HG02852 (cell line): ENCODE measurements at regions not wholly inside any gene's neighbourhood (a gene's known extent, or its start where the extent isn't known, plus 50 kb on each side); places are given as distances from the start of the nearest gene placed in this dataset.
"Not testable (repeated sequence)": the region's sequence is repeated elsewhere in the genome, so short reads cannot be mapped to it uniquely, and the experiment has no call there.

Experiments
- ATAC-seq: cut with Tn5 transposase; IDR thresholded peaks from one replicate; pipeline ENCODE4 v1.9.1; 2021; ENCODE audit warnings: mild to moderate bottlenecking, moderate library complexity; ENCODE audit not compliant: unreplicated experiment

DNA sequence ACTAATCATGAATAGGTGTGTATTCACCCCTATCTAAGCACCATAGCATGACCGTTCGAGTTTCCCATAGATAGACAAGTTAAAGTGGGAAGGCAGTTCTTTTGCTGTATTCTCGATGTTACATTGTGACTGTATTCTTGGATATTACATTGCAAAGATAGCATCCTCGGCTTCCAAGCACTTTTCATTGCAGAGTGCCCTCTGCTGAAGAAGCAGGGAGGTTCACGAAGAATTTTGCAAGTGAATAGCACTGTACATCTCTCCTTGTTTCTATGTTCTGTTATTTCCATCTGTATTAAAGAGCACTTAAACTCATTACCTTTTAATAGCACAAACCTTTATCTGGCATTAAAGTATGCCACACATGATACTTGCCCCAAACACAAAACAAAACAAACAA is 426.7 kb upstream of the ARX start:
- ATAC-seq: no peak

DNA sequence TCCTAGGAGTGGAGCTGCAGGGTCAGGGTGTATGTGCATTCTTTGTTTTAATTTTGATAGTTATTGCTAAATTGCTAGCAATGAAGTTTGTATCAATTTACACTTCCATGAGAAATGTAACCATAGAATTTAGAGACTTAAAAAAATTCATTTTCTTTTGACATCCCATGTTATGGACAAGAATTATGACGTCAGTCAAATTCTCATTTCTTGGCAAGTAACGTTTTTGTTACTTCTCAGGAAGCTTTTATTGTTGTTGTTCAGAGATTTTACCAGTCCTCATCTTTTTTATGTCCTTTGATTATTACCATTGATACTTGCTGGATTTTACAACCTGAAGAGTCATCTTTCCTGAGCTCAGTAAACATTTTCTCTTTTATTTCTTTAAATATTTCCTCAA is 417.5 kb upstream of the ARX start:
- no peak for ATAC-seq

DNA sequence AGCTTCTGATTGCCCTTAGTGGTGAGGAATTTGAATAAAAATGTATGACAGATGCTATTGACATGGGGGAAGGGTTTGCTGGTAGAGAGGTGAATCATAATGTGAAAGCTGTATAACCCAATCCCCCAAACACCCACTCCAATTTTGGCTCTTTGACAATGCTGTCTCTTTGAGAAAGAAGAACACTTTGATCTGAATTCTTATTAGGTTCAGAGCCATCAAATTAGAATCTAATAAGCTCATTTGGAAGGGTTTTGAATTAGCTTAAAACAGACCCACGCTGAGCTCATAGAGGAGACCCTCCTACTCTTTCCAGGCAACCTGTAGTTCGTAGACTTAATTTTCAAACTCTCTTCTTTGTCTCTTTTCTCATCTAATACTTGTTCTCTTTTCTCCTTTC is 416.6 kb upstream of the ARX start:
- no peak for ATAC-seq

DNA sequence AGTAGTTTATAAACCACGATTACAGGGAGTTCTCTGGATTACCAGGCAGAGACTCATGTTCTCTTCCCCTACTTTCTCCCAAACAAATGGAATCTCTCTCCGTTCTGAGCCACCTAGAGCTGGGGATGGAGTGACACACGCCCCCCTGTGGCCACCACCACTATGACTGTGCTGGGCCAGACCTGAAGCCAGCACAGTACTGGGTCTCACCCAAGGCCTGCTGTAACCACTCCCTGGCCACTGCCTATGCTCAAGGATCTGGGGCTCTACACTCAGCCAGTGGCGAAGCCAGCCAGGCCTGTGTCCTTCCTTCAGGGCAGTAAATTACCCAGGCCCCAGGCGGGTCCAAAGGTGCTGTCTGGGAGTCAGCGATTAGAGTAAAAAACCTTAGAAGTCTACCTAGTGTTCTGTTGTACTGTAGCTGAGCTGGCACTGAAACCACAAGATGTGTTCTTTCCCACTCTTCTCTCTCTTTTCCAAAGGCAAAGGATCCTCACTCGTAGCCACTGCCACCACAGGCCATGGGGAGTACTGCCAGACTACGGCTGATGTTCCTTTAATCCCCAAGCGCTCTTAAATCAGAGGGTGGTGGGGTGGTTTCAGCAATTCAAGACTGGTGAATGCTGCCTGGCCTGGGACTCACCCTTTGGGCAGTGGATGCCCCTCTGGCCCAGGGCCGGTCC is 412.2 kb upstream of the ARX start:
- no peak for ATAC-seq

DNA sequence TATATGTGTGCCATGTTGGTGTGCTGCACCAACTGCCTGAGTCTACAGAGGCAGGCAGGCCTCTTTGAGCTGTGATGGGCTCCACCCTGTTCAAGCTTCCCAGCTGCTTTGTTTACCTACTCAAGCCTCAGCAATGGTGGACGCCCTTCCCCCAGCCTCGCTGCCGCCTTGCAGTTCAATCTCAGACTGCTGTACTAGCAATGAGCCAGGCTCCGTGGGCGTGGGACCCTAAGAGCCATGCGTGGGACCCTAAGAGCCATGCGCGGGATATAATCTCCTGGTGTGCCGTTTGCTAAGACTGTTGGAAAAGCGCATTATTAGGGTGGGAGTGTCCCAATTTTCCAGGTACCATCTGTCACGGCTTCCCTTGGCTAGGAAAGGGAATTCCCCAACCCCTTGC is 388.4 kb upstream of the ARX start:
- ATAC-seq: not testable (repeated sequence)

DNA sequence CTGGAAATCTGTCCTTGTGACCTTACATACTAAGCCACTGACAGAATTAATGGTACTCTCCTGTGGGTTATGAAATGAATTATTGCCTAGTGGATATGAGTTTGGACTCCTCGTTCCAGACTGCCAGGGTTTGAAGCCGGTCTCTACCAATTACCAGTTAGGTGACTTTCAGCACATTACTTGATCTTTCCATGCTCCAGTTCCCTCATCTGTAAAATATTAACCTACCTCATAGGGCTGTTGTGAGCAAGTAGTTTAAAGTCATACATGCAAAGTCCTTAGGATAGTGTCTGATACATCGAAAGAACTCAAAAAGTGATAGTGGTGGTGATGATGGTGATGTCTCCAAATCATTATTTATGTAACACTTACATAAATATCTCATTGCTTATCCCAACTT is 373.5 kb upstream of the ARX start:
- no peak for ATAC-seq

DNA sequence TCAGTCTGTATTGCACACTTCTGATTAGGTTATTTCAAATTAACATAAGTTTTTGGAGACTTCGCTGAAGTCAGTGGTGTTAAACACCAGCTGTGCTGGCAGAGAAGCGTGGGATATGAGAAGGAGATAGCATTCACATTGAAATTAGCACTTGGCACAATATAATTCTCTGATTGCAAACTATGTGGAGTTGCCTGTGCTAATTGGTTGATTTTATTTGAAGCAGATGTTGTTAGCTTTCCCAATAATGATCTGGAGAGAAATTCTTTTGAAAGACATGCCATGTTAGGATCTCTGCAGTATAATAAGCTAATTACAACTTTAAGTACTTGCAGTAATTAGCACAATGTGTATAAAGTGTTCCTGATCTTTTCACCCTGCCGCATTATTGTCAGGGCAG is 367.4 kb upstream of the ARX start:
- no peak for ATAC-seq

DNA sequence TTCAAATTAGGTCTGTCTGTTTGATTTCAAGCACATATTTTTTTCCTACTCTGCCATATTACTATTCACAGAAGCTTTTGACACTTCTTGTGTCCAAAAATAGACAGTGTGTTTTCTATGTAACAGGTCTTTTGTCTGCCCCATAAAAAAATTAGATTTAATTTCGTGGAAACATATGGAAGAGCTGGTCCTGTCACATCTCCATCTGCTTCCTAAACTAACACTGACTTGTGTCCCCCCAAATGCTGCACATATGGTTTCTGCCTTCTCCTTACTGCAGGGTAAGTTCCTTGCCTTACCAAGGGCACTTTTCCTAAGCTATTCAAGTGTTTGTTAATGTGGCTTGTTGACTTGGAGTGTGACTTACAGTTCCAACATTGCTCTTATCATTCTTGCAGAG is 340.7 kb upstream of the ARX start:
- ATAC-seq: no peak

DNA sequence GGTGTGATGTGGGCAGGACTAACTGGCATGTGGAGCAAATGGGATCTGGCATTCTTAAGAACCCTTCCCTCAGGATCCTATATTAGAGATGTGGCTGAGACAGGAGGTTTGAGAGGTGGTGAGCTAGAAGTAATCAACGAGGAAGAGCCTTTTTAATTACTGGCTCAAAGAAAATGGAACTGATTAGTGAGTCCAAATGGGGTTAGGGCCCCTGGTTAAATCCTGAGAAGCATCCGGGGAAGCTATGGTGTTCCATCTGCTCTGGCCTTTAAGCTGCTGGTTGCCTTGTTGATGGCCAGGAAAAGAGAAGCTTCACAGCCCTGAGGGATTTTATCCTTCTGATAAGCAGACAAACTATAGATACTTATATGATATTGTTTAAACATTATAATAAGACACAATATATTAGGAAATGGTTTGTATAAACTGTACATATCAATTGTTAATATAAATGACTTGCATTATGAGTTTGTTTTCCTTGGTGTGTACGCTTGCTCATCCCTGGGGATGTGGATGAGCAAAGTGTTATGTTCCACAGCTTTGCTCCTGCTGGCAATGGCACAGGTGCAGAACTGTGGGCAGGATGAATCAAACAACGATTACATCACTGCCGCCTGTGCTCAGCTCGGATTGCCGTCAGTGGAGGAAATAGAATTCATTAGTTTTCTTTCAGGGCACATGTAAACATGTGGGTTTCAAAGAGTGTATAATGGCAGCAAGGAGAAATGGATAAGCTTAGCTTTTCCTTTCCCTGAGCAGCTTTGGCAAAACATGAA is 328.6 kb upstream of the ARX start:
- ATAC-seq: no peak

DNA sequence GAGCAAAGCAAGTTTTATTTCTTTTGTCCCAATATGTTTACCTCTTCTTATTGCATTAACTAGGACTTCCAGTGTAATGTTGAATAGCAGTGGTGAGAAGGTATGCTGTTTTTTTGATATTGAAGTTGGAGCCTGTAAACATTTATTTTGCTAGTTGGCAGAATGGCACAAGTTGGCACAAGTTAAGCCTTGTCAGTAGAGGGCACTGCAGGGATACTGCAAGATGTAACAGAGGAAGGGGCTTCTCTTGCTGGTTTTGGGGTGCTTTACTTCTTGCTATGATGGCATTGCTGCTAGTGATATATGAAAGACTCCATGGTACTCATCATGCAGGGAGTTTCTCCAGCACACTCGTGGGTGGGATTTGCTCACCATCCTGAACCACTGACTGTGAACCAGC is 327.3 kb upstream of the ARX start:
- no peak for ATAC-seq

DNA sequence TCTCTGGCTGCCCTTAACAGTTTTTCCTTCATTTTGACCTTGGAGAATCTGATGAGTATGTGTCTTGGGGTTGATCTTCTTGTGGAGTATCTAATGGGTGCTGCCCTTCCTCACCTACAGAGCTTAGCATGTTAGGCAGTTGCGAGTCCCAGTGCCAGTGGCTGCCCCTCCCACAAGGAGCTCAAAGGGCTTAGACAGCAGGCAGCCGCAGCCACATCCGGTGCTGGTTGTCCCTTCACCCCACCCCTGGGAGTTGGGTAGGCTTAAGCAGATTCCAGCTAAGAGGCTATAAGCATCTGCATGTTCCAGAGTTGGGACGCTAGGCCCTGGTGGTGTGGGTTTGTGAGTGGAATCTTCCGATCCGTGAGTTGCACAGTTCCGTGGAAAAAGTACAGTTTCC is 322.1 kb upstream of the ARX start:
- ATAC-seq: no peak

DNA sequence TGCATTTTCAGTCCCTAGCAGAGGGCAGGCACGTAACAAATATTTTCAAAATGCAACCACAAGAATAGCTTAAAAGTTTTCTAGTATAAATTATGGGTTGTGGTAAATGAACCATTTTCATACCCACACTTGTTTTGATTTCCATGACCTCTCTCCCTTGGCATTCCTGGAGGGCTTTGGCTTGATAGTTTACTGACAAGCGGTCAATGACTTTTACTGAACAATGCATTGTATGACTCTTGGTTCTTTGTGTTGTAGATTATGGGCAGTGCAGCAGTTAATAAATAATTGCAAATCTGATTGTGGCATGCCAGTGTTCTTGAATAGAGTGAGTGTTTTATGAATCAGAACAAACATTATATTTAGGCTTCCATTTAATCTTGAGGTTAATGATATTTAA is 285.2 kb upstream of the ARX start:
- ATAC-seq: no peak

DNA sequence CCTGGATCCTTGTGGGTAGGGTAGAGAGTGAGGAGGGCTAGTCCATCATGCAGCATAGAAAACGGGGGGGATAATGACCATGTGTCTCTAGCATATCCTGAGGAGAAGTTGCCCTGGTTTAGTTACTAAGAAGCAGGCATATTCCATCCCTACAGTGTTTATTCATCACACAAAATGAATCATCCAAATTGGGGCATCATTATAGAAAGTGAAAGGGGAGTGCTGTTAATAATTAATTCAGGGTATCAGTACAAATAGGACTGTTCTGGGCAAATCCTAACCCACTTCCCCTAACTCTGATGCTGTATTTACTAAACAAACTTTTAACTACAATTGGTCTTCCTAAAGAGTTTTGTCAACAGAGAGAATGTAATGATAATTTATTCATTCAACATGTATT is 281.1 kb upstream of the ARX start:
- ATAC-seq: no peak

DNA sequence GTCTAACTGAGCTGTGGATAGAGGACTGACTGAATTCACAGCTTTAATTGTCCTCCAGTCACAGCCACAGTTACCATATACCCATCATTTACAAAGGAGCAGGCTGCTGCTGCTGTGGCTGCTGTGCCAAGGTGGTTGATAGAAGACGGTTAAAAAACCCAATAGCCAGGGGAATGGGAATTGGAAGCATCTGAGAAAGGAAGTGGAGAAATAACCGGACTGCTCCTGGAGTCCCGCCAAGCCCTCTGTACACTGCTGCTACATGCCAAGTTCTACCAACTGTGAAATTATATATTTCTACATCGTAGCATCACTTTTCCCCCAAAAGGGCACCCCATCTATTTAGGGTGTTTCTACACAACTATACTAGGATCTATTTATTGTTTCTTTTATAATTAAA is 279.7 kb upstream of the ARX start:
- ATAC-seq: no peak

DNA sequence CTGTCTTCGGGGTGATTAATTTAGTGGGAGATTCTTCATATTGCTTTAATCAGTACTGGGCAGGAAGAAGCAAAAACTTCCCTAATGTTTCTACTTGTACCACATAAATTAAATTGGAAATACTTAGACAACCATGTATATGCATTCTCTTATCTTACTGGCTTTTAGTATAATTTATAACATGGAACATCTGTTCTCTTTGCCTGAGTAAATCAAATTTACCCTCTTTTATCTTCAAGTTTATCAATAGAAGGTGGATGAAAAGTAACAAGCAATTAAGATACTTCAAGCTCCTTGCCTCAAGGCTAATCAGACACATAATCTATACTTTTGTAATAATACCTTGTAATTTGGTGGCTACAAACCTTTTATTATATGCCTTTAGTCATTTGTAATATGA is 274.4 kb upstream of the ARX start:
- no peak for ATAC-seq

DNA sequence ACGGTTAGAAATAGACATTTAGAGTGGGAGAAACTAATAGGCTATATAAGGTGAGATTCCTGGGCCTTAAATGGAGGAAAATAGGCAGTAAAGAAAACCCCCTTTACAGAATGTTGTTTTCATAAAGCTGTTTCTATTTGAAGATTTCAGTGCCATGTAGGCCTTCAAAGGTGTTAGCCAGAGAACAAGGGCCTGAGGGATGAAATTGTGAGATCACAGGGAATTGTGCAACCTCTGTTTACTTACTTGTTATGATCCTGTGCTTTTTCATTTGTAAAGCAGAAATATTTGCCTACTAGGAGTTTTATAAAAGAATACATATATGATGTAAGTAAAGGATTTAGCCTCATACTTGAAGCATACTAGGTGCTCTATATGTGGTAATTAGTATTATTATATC is 272.9 kb upstream of the ARX start:
- ATAC-seq: no peak

DNA sequence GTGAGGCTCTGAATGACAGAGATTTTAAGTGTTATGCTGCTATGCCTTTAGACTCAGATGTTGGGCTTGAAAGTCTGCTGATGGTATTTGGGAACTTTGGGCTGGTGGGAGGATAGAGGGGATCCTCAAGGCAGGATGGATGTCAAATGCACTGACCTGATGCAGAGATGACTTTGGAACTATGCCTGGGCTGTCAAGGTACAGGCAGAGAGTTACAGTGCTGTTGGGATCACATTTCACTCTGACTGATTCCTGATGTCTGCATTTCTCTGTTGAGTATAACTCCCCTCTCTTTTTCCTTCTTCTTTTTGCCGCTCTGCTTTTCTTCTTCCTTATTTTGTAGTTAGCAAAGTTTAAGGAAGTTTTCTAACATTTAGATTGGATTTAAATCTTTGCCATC is 271.8 kb upstream of the ARX start:
- ATAC-seq: no peak

DNA sequence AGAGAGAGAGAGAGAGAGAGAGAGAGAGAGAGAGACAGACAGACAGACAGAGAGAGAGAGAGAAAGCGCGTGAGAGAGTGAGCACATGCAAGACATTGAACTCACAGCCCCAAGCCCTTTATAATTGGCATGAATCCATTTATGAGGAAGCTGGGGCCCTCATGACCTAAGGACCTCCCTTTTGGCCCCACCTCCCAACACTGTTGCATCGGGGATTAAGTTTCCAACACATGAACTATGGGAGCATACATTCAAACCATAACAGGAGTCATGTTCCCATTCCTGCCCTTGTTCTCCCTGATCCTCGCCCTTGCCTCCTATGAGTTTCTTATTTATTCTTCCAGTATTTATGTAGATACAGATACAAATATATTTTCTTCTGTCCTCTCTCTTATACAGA is 269.8 kb upstream of the ARX start:
- ATAC-seq: no peak

DNA sequence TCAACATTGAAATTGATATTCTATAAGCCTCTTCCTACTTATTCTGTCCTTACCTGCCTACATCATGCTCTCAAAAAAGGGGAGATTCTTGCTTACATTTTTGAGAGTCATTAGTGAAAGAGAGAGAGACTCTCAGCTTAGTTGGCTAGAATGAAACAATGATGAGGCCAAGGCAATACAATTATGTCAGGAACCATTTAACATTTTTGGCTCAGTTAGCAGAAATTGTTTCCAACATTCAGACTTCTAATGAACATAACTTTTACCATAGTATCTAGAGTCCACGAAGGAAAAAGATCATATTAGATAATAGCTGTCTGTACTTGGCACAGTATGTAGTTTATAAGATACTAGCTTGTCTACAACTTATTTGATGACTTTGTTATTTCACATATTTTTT is 263.7 kb upstream of the ARX start:
- no peak for ATAC-seq

DNA sequence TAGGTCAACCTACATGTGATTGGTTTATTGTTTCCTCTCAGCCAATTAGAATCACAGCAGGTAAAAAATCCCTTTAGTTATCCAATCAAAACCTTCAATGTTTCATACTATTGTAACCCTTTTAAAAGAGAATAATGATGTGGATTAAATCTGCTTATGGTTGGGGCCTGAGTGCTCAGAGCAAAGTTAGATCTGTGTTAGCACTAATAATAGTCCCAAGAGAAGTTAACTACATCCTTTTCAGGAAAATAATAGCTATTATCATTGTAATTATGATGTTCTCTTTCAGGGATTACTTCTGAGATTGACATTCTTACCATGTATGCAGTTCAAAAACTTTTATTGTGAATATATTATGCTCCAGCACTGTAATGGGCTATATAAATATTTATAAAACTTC is 262.6 kb upstream of the ARX start:
- no peak for ATAC-seq

DNA sequence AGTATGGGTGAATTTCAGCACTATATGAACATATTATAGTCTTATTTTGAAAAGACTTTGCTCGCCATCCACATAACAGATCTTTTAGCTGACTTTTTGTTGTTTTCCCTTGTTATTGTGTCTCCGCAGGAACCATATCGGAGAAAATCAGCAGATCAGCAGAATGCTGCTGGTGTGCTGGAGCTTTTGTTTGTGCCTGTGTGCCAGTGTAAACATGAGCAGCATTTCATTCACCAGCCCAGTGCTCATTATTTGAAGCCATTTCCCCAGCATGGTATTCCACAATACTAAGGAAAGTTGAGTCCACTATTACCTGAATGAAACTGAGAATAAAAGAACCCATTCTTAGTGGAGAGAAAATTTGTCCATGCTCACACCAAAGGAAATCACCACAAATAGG is 261.8 kb upstream of the ARX start:
- no peak for ATAC-seq

DNA sequence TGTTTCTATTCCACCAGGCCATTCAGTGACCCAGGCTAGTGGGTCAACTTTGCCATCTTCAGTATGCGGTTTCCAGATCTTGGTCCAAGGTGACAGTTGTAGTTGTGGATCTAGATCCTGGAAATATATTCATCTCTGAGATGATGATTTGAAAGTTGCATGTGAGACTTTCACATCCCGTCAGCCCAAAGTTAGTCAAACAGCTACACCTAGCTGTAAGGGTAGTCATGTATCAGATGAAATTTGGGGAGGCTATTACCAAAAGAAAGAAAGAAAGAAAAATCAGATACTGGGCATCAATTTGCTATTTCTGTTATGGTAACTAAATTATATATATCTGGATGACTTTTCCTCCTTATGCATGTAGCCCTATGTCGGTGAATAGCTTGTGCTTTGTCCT is 259.4 kb upstream of the ARX start:
- no peak for ATAC-seq

DNA sequence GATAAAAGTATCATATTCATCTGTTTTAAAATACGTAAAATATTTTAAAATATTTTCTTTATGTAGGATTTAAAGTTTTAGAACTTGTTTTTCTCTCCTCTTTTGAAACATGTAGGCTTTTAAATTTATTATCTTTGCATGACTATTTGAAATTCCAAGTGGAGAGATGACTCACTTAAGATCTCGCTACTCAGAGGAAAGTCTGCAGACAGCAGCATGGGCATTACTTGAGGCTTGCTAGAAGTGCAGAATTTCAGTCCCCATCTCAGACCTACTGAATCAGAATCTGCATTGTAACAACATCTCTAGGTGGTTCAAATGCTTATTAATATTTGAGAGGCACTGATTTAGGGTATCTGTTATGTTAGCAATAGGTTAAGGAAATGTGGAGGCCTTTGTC is 225.7 kb upstream of the ARX start:
- no peak for ATAC-seq
